Posterior cingulate gyrus (tissue), 11 donors: ENCODE measurements at regions not wholly inside any gene's neighbourhood (a gene's known extent, or its start where the extent isn't known, plus 50 kb on each side); places are given as distances from the start of the nearest gene placed in this dataset.
A peak's percentile ranks its signal among the peaks of the same experiment; 100 is the strongest.

Source experiments
- DNase-seq, 10 donors: peaks; one replicate each; pipeline versions ENCODE4 v3.0.0 to v3.0.0-alpha.2; 2020 to 2021; ENCODE audit warnings: mixed read lengths in 3 of 10
- intact Hi-C: fragments of 100-400 bp; cut with DNase I; formaldehyde crosslinking; loops from one replicate; pipeline ENCODE4 v1.15.1; 2023

GRCh38 chr16:54397838-54398237 is 111.3 kb upstream of the IRX3 start:
- no peak for DNase-seq

DNA sequence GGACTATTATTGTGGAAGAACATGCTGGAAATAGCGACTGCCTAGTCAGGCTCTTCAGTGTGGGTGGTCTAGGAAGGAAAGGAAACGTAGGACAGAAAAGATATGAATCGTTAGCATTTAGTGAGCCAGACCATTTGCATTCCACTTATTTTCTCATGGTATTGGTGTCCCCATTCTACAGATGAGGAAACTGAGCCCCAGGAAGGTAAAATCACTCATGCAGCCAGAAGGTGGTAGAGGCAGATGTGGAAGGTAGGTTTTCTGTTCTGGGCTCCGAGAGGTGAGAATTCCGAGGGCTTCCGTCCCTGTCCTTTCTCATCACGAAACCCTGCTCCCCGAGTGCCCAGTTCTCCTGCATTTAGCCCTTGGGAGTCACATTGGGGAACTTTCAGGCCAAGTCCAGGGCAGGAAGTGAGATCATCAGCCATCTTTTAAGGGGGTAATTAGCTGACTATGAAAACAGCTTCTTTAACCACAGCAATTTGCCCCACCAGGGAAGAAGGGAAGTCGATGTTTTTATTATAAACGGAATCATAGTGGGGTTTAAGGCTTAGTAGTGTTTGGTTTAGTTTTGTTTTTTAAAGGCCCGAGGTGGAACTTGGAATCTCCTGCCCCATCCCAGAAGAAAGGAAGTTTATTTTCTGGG is 110.7 kb upstream of the IRX3 start:
- no peak for DNase-seq
- intact Hi-C loops = loop anchor here (5.0 kb wide), 1 partner anchor 965 kb away; no protein-coding TSS in a partner anchor

More at GRCh38 chr16:54397838-54398237, 111.3 kb upstream of the IRX3 start:
- intact Hi-C loops = loop anchor here (5.0 kb wide), 1 partner anchor 964 kb away; no protein-coding TSS in a partner anchor

DNA sequence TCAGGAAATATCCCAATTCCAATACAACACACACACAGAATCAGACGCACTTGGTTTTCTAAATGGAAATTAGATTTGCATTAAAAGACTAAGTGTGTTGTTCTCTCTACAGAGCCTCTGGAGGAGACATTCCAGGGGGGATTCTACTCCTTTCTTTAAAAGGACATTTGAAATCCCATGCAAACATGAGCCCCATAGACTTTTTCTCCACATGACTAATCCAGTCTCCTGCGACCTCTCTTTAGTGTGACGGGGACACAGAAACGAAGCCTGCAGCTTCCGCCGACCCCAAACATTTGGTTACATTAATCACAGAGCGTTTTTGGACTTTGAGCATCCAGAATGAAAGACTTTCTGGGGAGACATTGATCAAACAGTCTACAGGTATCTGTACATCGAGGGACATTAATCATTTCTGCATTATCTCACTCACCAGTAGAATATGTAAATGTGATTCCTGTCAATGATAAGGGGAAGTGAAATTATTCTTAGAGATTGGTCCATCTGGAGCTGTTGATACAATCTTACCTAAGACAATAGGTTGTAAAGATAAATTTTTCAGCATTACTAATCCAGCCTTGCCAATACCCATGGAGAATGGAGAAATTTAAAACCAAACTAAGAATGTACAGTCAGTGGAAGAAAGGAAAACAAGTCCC is 103.4 kb upstream of the IRX3 start:
- intact Hi-C loops = no loop called here
- DNase-seq = no peak

GRCh38 chr16:54385141-54385540 is 98.6 kb upstream of the IRX3 start:
- intact Hi-C loops = no loop called here
- DNase-seq = no peak

DNA sequence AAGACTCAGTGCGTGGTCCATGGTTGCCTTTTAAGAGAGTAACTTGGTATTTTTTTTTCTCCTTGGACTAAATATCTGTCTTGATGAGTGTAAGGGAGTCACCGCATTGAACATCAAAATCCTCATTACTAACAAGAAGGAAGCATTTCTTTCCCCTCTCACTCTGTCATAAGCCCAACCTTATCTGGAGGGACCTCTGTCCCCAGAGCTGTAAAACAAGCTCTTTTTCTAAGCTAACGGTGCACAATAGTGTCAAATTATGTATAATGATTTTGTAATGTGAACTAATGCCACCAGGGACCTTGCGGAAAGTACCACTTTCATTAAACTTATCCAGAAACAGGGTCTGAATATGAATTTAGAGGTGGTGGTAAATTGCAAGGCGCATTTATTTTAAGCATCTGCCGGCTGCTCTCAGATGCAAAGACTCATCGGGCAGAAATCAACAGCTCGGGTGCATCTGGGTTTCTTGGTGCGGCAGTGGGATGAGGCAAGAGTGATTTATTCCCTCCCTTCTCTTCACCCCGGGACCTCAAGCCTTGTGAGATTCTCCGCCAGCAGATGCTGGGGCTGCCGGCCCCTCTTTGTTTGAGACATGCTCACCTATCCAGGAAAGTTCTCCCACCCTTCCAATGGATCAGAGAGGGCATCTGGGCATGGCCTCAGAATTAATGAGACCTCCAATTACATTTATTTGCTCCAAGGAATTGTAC is 95.2 kb upstream of the IRX3 start:
- DNase-seq = no peak
- intact Hi-C loops = no loop called here

- no peak for DNase-seq
- intact Hi-C loops = no loop called here
Observed at GRCh38 chr16:54375071-54375470, 88.5 kb upstream of the IRX3 start.

- DNase-seq = no peak
- intact Hi-C loops = no loop called here
Observed at GRCh38 chr16:54373534-54374520, 87.2 kb upstream of the IRX3 start.

- intact Hi-C loops = no loop called here
- DNase-seq = no peak
Observed at GRCh38 chr16:54370278-54371040, 83.9 kb upstream of the IRX3 start.

DNA sequence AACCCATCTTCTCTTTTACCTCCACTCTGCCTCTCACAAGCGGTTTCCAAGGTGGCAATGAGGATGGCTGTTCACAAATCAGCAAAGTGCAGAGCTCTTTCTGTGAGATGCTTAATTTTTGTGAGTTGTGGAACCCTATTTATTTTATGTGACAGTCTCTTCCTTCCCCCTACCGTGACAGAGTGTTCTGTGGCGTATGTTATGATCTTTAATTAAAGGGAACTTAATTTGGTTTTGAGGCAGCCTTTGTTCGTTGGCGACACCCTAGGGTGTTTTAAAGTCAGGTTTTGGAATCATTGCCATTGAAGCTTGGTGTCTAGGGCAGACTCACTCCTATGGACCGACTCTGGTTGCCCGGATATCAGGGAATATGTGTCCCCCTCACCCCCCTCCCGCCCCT is 83.3 kb upstream of the IRX3 start:
- DNase-seq = no peak
- intact Hi-C loops = no loop called here

DNA sequence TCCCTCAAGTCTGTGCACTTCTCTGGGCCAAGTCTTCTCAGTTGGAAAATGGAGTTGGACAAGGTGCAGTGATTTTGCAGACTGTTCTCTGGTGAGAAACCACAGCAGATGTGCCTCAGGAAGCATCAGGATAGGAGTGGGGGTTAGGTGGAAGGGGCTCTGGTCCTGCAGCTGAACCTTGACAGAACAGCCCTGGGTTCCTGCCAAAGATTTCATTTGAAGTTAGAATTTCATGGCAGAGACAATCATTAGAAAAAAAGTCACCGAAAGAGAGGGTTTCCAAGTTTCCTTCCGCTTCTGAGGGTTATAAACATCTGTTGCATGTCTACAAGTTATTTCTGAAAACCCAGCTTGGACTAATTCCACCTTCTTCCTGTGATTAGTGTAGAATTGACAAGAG is 80.4 kb upstream of the IRX3 start:
- intact Hi-C loops = no loop called here
- DNase-seq = no peak

DNA sequence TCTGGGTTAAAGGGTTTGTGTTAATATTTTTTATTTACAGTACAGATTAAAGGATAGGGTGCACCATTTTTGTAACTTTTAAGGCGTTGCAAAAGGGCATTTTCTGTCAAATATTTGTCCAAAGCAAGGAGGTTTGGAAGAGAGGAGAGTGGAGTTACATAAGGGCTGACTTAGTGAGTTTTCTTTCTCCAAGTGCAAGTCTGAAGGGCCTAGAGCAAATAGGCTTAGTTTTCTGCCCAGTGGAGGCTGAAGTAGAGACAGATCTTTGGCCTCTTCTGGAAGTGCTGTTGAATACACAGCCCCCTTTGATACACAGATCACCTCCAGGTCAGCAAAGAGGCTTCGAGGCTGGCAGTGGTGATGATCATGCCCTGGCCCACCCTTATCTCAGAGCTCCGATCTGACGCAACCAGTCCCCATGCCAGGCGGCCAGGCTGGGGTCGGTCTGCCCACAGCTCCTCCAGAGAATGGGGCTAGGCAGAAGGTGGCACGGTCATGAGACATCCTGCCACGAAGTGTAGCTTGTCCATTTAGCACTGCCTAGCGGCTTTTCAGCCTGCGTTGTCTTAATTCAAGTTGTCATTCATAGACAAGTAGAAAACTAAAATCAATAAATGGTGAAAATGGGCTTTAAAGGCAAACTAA is 79.5 kb upstream of the IRX3 start:
- intact Hi-C loops = no loop called here
- peak in 1 of 10 donors; percentile 81 for DNase-seq

DNA sequence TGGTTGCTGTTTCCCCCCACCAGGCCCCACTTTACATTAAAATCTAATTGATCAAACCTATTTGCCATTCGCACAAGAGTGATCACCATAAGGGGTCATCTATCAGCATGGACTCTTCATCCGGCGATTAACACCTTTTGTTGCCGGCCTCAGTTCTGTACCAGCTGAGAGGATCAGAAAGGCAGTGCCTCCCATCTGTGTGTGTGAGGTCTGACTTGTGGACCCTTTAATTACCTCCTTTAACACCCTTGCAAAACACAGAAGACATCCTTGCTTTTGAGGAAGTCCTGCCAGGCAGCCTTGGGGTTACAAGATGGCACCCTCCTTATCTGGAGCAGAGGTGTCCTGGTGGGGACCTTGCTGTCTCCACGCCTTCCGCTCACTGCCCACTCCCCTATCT is 77.2 kb upstream of the IRX3 start:
- DNase-seq = no peak
- intact Hi-C loops = no loop called here

- no peak for DNase-seq
- intact Hi-C loops = no loop called here
Observed at GRCh38 chr16:54362591-54363206, 76.1 kb upstream of the IRX3 start.

GRCh38 chr16:54361246-54361645 is 74.7 kb upstream of the IRX3 start:
- intact Hi-C loops = no loop called here
- no peak for DNase-seq

DNA sequence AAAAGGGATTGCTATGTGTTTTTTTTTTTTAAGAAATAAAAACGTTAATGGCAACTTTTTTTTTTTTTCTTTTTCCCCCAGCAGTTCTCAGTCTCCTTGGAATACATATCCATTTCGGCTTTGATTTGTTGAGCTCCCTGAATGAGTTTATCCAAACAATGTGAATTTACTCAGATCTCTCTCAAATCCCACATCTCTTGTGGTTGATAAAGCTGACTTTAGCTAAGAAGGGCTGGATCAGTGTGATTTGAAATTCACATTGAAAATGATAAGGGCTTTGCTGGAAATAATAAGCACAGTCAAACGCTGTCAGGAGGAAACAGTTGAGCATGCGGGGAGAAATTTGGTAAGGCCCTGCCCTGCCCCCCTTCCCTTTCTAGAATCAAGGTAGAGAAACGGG is 74.1 kb upstream of the IRX3 start:
- no peak for DNase-seq
- intact Hi-C loops = no loop called here

DNA sequence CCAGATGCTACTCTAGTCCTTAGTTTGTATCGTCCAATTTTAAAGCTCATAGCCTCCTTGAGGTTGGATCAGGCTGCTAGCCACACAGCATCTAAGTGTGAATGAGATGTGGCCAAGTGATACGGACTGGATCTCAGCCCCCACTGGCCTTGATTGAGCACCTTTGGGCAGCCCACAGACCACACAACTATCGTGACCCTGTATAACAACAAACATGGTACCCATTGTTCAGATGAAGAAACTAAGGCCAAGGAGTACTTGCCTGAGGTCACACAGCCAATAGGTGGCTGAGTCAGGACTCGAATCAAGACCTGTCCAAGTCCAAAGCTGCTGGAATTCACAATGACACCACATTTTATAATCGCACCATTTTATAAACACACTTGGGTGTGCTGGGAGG is 73.0 kb upstream of the IRX3 start:
- intact Hi-C loops = no loop called here
- no peak for DNase-seq

GRCh38 chr16:54359081-54359480 is 72.5 kb upstream of the IRX3 start:
- no peak for DNase-seq
- intact Hi-C loops = no loop called here

- no peak for DNase-seq
- intact Hi-C loops = no loop called here
Observed at GRCh38 chr16:54356391-54356790, 69.8 kb upstream of the IRX3 start.

GRCh38 chr16:54355251-54355650 is 68.7 kb upstream of the IRX3 start:
- DNase-seq = no peak
- intact Hi-C loops = no loop called here
